ENCODE measurements at regions not wholly inside any gene's neighbourhood (a gene's known extent, or its start where the extent isn't known, plus 50 kb on each side); places are given as distances from the start of the nearest gene placed in this dataset.
"Not testable (repeated sequence)": the region's sequence is repeated elsewhere in the genome, so short reads cannot be mapped to it uniquely, and the experiment has no call there.

DNA sequence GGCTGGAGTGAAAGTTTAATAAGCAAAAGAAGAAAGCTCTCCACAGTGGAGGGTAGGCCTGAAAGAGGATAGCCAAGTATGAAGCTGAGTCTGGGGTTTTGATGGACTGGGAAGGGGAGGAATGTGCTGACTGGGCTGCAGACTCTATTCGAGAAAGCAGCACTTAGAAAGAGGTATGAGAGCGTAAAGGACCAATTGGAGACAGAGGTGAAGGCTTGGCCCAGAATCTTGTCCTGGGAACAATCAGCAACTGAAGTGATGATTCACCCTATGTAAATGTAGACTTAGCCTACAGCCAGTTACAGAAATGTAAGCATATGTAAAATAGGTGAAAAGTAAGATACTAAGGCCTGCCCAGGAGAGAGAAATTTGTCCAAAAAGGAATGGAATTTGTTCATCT lies 111.2 kb upstream of the HSFY2 start:
- Histone ChIP-seq H3K4me1 (ENCODE audit: control insufficient read depth in 1 of 2, insufficient read depth in 2 of 2, low read length in 2 of 2) (no peaks in the 10 kb centered on the region), H3K27ac (ENCODE audit: low read depth, low read length) (no peak overlapping the region), H3K9ac (ENCODE audit: low read length) (no peak overlapping the region), H2AFZ (ENCODE audit: low read depth, low read length, poor library complexity, severe bottlenecking) (no peak overlapping the region), H3K36me3 (ENCODE audit: control insufficient read depth in 1 of 2, insufficient read depth in 2 of 2, low read length in 2 of 2) (no peaks in the 10 kb centered on the region), H3K27me3 (ENCODE audit: insufficient read depth, low read length) (no peaks in the 10 kb centered on the region), H3K9me3 (ENCODE audit: control insufficient read depth in 1 of 2, insufficient read depth in 1 of 2, low read depth in 1 of 2, low read length in 2 of 2) (no peaks in the 10 kb centered on the region), H3K79me2 (ENCODE audit: insufficient read depth, low read length) (no peaks in the 10 kb centered on the region), H3K4me3 (replicated peaks in 1 of 2; ENCODE audit: low read depth in 1 of 2, low read length in 2 of 2) (no peak overlapping the region), H3K4me2 (ENCODE audit: low read length) (no peak overlapping the region), H3K9me2 (ENCODE audit: insufficient read depth) (no peaks in the 10 kb centered on the region), H4K20me1 (ENCODE audit: insufficient read depth) (no peaks in the 10 kb centered on the region)
- TF ChIP-seq SIN3A (IDR thresholded peaks at IDR 0.05; ENCODE audit: low read depth): no peak
- TF ChIP-seq, protein P1, sequence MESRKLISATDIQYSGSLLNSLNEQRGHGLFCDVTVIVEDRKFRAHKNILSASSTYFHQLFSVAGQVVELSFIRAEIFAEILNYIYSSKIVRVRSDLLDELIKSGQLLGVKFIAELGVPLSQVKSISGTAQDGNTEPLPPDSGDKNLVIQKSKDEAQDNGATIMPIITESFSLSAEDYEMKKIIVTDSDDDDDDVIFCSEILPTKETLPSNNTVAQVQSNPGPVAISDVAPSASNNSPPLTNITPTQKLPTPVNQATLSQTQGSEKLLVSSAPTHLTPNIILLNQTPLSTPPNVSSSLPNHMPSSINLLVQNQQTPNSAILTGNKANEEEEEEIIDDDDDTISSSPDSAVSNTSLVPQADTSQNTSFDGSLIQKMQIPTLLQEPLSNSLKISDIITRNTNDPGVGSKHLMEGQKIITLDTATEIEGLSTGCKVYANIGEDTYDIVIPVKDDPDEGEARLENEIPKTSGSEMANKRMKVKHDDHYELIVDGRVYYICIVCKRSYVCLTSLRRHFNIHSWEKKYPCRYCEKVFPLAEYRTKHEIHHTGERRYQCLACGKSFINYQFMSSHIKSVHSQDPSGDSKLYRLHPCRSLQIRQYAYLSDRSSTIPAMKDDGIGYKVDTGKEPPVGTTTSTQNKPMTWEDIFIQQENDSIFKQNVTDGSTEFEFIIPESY (IDR thresholded peaks at IDR 0.05; ENCODE audit: extremely low read depth, insufficient replicate concordance, low read length): no peak
- no peak for TF ChIP-seq POLR2AphosphoS5 (IDR thresholded peaks at IDR 0.05; ENCODE audit: low read depth, low read length)
- TF ChIP-seq, protein P2, sequence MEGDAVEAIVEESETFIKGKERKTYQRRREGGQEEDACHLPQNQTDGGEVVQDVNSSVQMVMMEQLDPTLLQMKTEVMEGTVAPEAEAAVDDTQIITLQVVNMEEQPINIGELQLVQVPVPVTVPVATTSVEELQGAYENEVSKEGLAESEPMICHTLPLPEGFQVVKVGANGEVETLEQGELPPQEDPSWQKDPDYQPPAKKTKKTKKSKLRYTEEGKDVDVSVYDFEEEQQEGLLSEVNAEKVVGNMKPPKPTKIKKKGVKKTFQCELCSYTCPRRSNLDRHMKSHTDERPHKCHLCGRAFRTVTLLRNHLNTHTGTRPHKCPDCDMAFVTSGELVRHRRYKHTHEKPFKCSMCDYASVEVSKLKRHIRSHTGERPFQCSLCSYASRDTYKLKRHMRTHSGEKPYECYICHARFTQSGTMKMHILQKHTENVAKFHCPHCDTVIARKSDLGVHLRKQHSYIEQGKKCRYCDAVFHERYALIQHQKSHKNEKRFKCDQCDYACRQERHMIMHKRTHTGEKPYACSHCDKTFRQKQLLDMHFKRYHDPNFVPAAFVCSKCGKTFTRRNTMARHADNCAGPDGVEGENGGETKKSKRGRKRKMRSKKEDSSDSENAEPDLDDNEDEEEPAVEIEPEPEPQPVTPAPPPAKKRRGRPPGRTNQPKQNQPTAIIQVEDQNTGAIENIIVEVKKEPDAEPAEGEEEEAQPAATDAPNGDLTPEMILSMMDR (IDR thresholded peaks at IDR 0.05 in 2 of 3, conservative IDR thresholded peaks at IDR 0.05 in 1 of 3; ENCODE audit: borderline replicate concordance in 1 of 3, insufficient read depth in 1 of 3, low read depth in 2 of 3, low read length in 2 of 3): no peak
- TF ChIP-seq CBX3 (IDR thresholded peaks at IDR 0.05; ENCODE audit: low read depth): no peak
- TF ChIP-seq RAD21 (IDR thresholded peaks at IDR 0.05; ENCODE audit: low read depth): no peak
- TF ChIP-seq EGR1 (IDR thresholded peaks at IDR 0.05; ENCODE audit: low read depth): no peak
- TF ChIP-seq, protein P3, sequence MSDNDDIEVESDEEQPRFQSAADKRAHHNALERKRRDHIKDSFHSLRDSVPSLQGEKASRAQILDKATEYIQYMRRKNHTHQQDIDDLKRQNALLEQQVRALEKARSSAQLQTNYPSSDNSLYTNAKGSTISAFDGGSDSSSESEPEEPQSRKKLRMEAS (IDR thresholded peaks at IDR 0.05): no peak
- TF ChIP-seq TCF7L2 (IDR thresholded peaks at IDR 0.05; ENCODE audit: borderline replicate concordance, extremely low read depth, insufficient read depth, insufficient read length): no peak
- TF ChIP-seq, protein P4, sequence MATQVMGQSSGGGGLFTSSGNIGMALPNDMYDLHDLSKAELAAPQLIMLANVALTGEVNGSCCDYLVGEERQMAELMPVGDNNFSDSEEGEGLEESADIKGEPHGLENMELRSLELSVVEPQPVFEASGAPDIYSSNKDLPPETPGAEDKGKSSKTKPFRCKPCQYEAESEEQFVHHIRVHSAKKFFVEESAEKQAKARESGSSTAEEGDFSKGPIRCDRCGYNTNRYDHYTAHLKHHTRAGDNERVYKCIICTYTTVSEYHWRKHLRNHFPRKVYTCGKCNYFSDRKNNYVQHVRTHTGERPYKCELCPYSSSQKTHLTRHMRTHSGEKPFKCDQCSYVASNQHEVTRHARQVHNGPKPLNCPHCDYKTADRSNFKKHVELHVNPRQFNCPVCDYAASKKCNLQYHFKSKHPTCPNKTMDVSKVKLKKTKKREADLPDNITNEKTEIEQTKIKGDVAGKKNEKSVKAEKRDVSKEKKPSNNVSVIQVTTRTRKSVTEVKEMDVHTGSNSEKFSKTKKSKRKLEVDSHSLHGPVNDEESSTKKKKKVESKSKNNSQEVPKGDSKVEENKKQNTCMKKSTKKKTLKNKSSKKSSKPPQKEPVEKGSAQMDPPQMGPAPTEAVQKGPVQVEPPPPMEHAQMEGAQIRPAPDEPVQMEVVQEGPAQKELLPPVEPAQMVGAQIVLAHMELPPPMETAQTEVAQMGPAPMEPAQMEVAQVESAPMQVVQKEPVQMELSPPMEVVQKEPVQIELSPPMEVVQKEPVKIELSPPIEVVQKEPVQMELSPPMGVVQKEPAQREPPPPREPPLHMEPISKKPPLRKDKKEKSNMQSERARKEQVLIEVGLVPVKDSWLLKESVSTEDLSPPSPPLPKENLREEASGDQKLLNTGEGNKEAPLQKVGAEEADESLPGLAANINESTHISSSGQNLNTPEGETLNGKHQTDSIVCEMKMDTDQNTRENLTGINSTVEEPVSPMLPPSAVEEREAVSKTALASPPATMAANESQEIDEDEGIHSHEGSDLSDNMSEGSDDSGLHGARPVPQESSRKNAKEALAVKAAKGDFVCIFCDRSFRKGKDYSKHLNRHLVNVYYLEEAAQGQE (IDR thresholded peaks at IDR 0.05; ENCODE audit: low read depth): no peak
- TF ChIP-seq SP1 (IDR thresholded peaks at IDR 0.05; ENCODE audit: low read depth): no peak
- no peak for TF ChIP-seq FOSL1 (IDR thresholded peaks at IDR 0.05; ENCODE audit: low read depth)
- RAD21 ChIA-PET (ENCODE audit: low non-redundant PET in 1 of 2, low total read pairs in 2 of 2, uncharacterized antibody in 2 of 2, unreplicated experiment in 2 of 2): no interaction called here
- DNase-seq (ENCODE audit: low read depth, low spot score) (no peak), ATAC-seq (no peak)
- intact Hi-C loops (cut with micrococcal nuclease): no loop called here
- POLR2A ChIA-PET: no interaction called here
- BruUV-seq (replicated peaks): no TSS peak
- CTCF ChIA-PET: no interaction called here

DNA sequence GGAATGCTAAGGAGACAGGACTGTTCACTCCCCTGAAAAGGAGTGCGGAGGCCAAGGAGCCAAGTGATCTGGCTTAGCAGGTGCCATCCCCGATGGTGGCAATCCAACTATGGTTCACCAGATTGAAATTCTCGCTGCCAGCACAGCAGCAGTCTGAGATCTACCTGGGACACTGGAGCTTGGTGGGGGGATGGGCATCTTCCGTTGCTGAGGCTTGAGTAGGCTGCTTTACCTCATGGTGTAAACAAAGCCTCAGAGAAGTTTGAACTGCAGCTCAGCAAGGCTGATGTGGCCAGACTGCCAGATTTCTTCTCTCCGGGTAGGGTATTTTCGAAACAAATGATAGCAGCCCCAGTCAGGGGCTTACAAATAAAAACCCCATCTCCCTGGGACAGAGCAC lies 95.6 kb upstream of the HSFY2 start:
- H3K27ac ChIP-seq (ENCODE audit: low read depth, low read length); H3K9me3 ChIP-seq (ENCODE audit: control insufficient read depth in 1 of 2, insufficient read depth in 1 of 2, low read depth in 1 of 2, low read length in 2 of 2); BruUV-seq (replicated peaks); intact Hi-C loops (cut with micrococcal nuclease); DNase-seq (ENCODE audit: low read depth, low spot score); H3K36me3 ChIP-seq (ENCODE audit: control insufficient read depth in 1 of 2, insufficient read depth in 2 of 2, low read length in 2 of 2); H4K20me1 ChIP-seq (ENCODE audit: insufficient read depth); POLR2A ChIA-PET; ATAC-seq; H3K9ac ChIP-seq (ENCODE audit: low read length); RAD21 ChIA-PET (ENCODE audit: low non-redundant PET in 1 of 2, low total read pairs in 2 of 2, uncharacterized antibody in 2 of 2, unreplicated experiment in 2 of 2); H3K79me2 ChIP-seq (ENCODE audit: insufficient read depth, low read length); H3K27me3 ChIP-seq (ENCODE audit: insufficient read depth, low read length); H3K4me2 ChIP-seq (ENCODE audit: low read length); H3K9me2 ChIP-seq (ENCODE audit: insufficient read depth); H2AFZ ChIP-seq (ENCODE audit: low read depth, low read length, poor library complexity, severe bottlenecking); H3K4me1 ChIP-seq (ENCODE audit: control insufficient read depth in 1 of 2, insufficient read depth in 2 of 2, low read length in 2 of 2); CTCF ChIA-PET; H3K4me3 ChIP-seq (replicated peaks in 1 of 2; ENCODE audit: low read depth in 1 of 2, low read length in 2 of 2): not testable (repeated sequence)
